Suprapubic skin (tissue), 3 donors: ENCODE measurements at regions not wholly inside any gene's neighbourhood (a gene's known extent, or its start where the extent isn't known, plus 50 kb on each side); places are given as distances from the start of the nearest gene placed in this dataset.

ENCODE experiments used
- CTCF ChIP-seq, 2 donors: fragments of 200-600 bp in 1 of 2; fragments of 450-650 bp in 1 of 2; sonication (generic) in 1 of 2; IDR thresholded peaks; one replicate each; pipeline ENCODE4 v1.5.1; 2016 to 2019; ENCODE audit warnings: antibody characterized with exemption in 2 of 2, mild to moderate bottlenecking in 1 of 2, moderate library complexity in 1 of 2
- POLR2A ChIP-seq, 2 donors: fragments of 450-650 bp; IDR thresholded peaks; one replicate each; pipeline ENCODE4 v1.6.1; 2017; ENCODE audit warnings: antibody characterized with exemption in 2 of 2, mild to moderate bottlenecking in 2 of 2, moderate library complexity in 2 of 2

GRCh38 chr2:122873951-122874350 is 1118.5 kb downstream of the TSN start:
- TF ChIP-seq CTCF (IDR thresholded peaks at IDR 0.05) (no peak), POLR2A (IDR thresholded peaks at IDR 0.05) (no peak)
